HG02885 (cell line): ENCODE measurements at regions not wholly inside any gene's neighbourhood (a gene's known extent, or its start where the extent isn't known, plus 50 kb on each side); places are given as distances from the start of the nearest gene placed in this dataset.

Source experiments
- ATAC-seq: cut with Tn5 transposase; IDR thresholded peaks from one replicate; pipeline ENCODE4 v1.9.1; 2021; ENCODE audit warnings: mild to moderate bottlenecking; ENCODE audit not compliant: unreplicated experiment, poor library complexity

GRCh38 chr7:118298771-118299170 lies 74.3 kb downstream of the ANKRD7 start:
- no peak for ATAC-seq

GRCh38 chr7:118300177-118300576 lies 75.7 kb downstream of the ANKRD7 start:
- no peak for ATAC-seq

- no peak for ATAC-seq
Observed at GRCh38 chr7:118304100-118304499, 79.6 kb downstream of the ANKRD7 start.

GRCh38 chr7:118305671-118306070 lies 81.2 kb downstream of the ANKRD7 start:
- no peak for ATAC-seq

- no peak for ATAC-seq
Observed at GRCh38 chr7:118306771-118307170, 82.3 kb downstream of the ANKRD7 start.

GRCh38 chr7:118311121-118311836 lies 86.8 kb downstream of the ANKRD7 start:
- ATAC-seq, result peak; percentile 84

- peak; percentile 30 for ATAC-seq
Observed at GRCh38 chr7:118312051-118312450, 87.5 kb downstream of the ANKRD7 start.

GRCh38 chr7:118312966-118313365 lies 88.5 kb downstream of the ANKRD7 start:
- peak; percentile 63 for ATAC-seq

- ATAC-seq, result no peak
Observed at GRCh38 chr7:118324790-118325449, 100.4 kb downstream of the ANKRD7 start.

- no peak for ATAC-seq
Observed at GRCh38 chr7:118325450-118325808, 100.9 kb downstream of the ANKRD7 start.

- no peak for ATAC-seq
Observed at GRCh38 chr7:118327174-118327573, 102.7 kb downstream of the ANKRD7 start.

- ATAC-seq, result no peak
Observed at GRCh38 chr7:118328505-118329211, 104.2 kb downstream of the ANKRD7 start.

- ATAC-seq, result peak; percentile 44
Observed at GRCh38 chr7:118330388-118330787, 105.9 kb downstream of the ANKRD7 start.

- no peak for ATAC-seq
Observed at GRCh38 chr7:118346748-118347147, 122.2 kb downstream of the ANKRD7 start.

- ATAC-seq, result peak; percentile 50
Observed at GRCh38 chr7:118349604-118350003, 125.1 kb downstream of the ANKRD7 start.

- ATAC-seq, result peak; percentile 47
Observed at GRCh38 chr7:118350260-118350659, 125.8 kb downstream of the ANKRD7 start.

- ATAC-seq, result peak; percentile 71
Observed at GRCh38 chr7:118352867-118353453, 128.5 kb downstream of the ANKRD7 start.

GRCh38 chr7:118366363-118366762 lies 141.9 kb downstream of the ANKRD7 start:
- ATAC-seq, result no peak

GRCh38 chr7:118368958-118369357 lies 144.5 kb downstream of the ANKRD7 start:
- ATAC-seq, result no peak

GRCh38 chr7:118369987-118370386 lies 145.5 kb downstream of the ANKRD7 start:
- ATAC-seq, result peak; percentile 45

- peak; percentile 62 for ATAC-seq
Observed at GRCh38 chr7:118372530-118372929, 148.0 kb downstream of the ANKRD7 start.
